Astrocyte of the cerebellum (primary cell): ENCODE measurements at regions not wholly inside any gene's neighbourhood (a gene's known extent, or its start where the extent isn't known, plus 50 kb on each side); places are given as distances from the start of the nearest gene placed in this dataset.

ENCODE experiments used
- DNase-seq: peaks from one replicate; pipeline ENCODE4 v3.0.0-alpha.2; 2011; ENCODE audit warnings: low read depth
- H3K4me3 ChIP-seq: 2 replicates; pipeline ENCODE4 v1.5.1; 2011; ENCODE audit warnings: mild to moderate bottlenecking, low read depth, low read length, moderate library complexity
- CTCF ChIP-seq: IDR thresholded peaks from 2 replicates; pipeline ENCODE4 v1.5.1; 2012; ENCODE audit warnings: low read length, low read depth, moderate library complexity, mild to moderate bottlenecking; ENCODE audit errors: missing control alignments
- in situ Hi-C: cut with HindIII; loops from 2 replicates; pipeline ENCODE4 v1.10.0; 2017; ENCODE audit warnings: low sequenced_read_pairs

GRCh38 chr18:50460716-50461115, 85.9 kb downstream of the SKA1 start:
- in situ Hi-C loops: no loop called here
- DNase-seq: no peak
- TF ChIP-seq CTCF: no peak
- H3K4me3 ChIP-seq: no peak overlapping the region

GRCh38 chr18:50461251-50461650, 86.4 kb downstream of the SKA1 start:
- H3K4me3 ChIP-seq: no peak overlapping the region
- DNase-seq: no peak
- no peak for TF ChIP-seq CTCF
- in situ Hi-C loops: no loop called here

- DNase-seq: no peak
- in situ Hi-C loops: no loop called here
- TF ChIP-seq CTCF: no peak
- H3K4me3 ChIP-seq: no peak overlapping the region
These were observed 90.6 kb downstream of the SKA1 start for GRCh38 chr18:50465211-50466153.

GRCh38 chr18:50466634-50467033, 91.8 kb downstream of the SKA1 start:
- no peak overlapping the region for H3K4me3 ChIP-seq
- no peak for TF ChIP-seq CTCF

GRCh38 chr18:50468807-50469206, 91.1 kb upstream of the MAPK4 start:
- no peak for DNase-seq
- no peak for TF ChIP-seq CTCF
- in situ Hi-C loops: no loop called here
- no peak overlapping the region for H3K4me3 ChIP-seq

More at GRCh38 chr18:50466634-50467033, 91.8 kb downstream of the SKA1 start:
- no peak for DNase-seq
- in situ Hi-C loops: no loop called here

- in situ Hi-C loops: no loop called here
- H3K4me3 ChIP-seq: no peak overlapping the region
- no peak for DNase-seq
- no peak for TF ChIP-seq CTCF
These were observed 90.5 kb upstream of the MAPK4 start for GRCh38 chr18:50469380-50469781.
